ENCODE measurements at regions not wholly inside any gene's neighbourhood (a gene's known extent, or its start where the extent isn't known, plus 50 kb on each side); places are given as distances from the start of the nearest gene placed in this dataset.
"Not testable (repeated sequence)": the region's sequence is repeated elsewhere in the genome, so short reads cannot be mapped to it uniquely, and the experiment has no call there.

- intact Hi-C loops (cut with micrococcal nuclease): no loop called here
These were observed 446.5 kb upstream of the MKI67 start for GRCh38 chr10:128572696-128573095.

- intact Hi-C loops (cut with micrococcal nuclease): no loop called here
These were observed 447.1 kb upstream of the MKI67 start for GRCh38 chr10:128573281-128573845.

GRCh38 chr10:128573986-128574385, 447.8 kb upstream of the MKI67 start:
- intact Hi-C loops (cut with micrococcal nuclease): no loop called here

GRCh38 chr10:128574581-128575210, 448.5 kb upstream of the MKI67 start:
- intact Hi-C loops (cut with micrococcal nuclease): no loop called here

- intact Hi-C loops (cut with micrococcal nuclease): no loop called here
These were observed 449.5 kb upstream of the MKI67 start for GRCh38 chr10:128575761-128576160.

- intact Hi-C loops (cut with micrococcal nuclease): no loop called here
These were observed 450.1 kb upstream of the MKI67 start for GRCh38 chr10:128576336-128576735.

GRCh38 chr10:128576943-128577670, 450.9 kb upstream of the MKI67 start:
- intact Hi-C loops (cut with micrococcal nuclease): no loop called here

GRCh38 chr10:128577958-128578750, 451.9 kb upstream of the MKI67 start:
- intact Hi-C loops (cut with micrococcal nuclease): no loop called here

- intact Hi-C loops (cut with micrococcal nuclease): no loop called here
These were observed 452.5 kb upstream of the MKI67 start for GRCh38 chr10:128578766-128579165.

- intact Hi-C loops (cut with micrococcal nuclease): no loop called here
These were observed 453.1 kb upstream of the MKI67 start for GRCh38 chr10:128579280-128579865.

- intact Hi-C loops (cut with micrococcal nuclease): no loop called here
These were observed 453.7 kb upstream of the MKI67 start for GRCh38 chr10:128579901-128580300.

- intact Hi-C loops (cut with micrococcal nuclease): not testable (repeated sequence)
These were observed 456.9 kb upstream of the MKI67 start for GRCh38 chr10:128583125-128583524.

GRCh38 chr10:128586599-128586998, 460.4 kb upstream of the MKI67 start:
- intact Hi-C loops (cut with micrococcal nuclease): not testable (repeated sequence)

- intact Hi-C loops (cut with micrococcal nuclease): no loop called here
These were observed 461.5 kb upstream of the MKI67 start for GRCh38 chr10:128587689-128588088.

- intact Hi-C loops (cut with micrococcal nuclease): no loop called here
These were observed 462.2 kb upstream of the MKI67 start for GRCh38 chr10:128588402-128588801.

GRCh38 chr10:128594688-128595087, 468.5 kb upstream of the MKI67 start:
- intact Hi-C loops (cut with micrococcal nuclease): no loop called here

GRCh38 chr10:128596906-128597305, 470.7 kb upstream of the MKI67 start:
- intact Hi-C loops (cut with micrococcal nuclease): no loop called here

- intact Hi-C loops (cut with micrococcal nuclease): no loop called here
These were observed 472.8 kb upstream of the MKI67 start for GRCh38 chr10:128599030-128599429.

GRCh38 chr10:128599538-128599937, 473.3 kb upstream of the MKI67 start:
- intact Hi-C loops (cut with micrococcal nuclease): no loop called here

GRCh38 chr10:128602183-128602582, 476.0 kb upstream of the MKI67 start:
- intact Hi-C loops (cut with micrococcal nuclease): no loop called here

GRCh38 chr10:128604025-128604424, 477.8 kb upstream of the MKI67 start:
- intact Hi-C loops (cut with micrococcal nuclease): no loop called here

GRCh38 chr10:128605180-128605579, 479.0 kb upstream of the MKI67 start:
- intact Hi-C loops (cut with micrococcal nuclease): no loop called here

All from T-helper 1 cell treated with Interleukin-12 subunit alpha and Interleukin-12 subunit beta and Interleukin-4 antibody, amounts not matched to agents 30 ng/mL and 1 ng/mL, for 36 hours (primary cell).